Activated naive CD4-positive, alpha-beta T cell treated with anti-CD3 and anti-CD28 coated beads, Interleukin-2, amount 50 U/mL, for 72 hours (primary cell): ENCODE measurements at regions not wholly inside any gene's neighbourhood (a gene's known extent, or its start where the extent isn't known, plus 50 kb on each side); places are given as distances from the start of the nearest gene placed in this dataset.
A peak's percentile ranks its signal among the peaks of the same experiment; 100 is the strongest.
"Not testable (repeated sequence)": the region's sequence is repeated elsewhere in the genome, so short reads cannot be mapped to it uniquely, and the experiment has no call there.

Experiments used
- ATAC-seq, 2 donors: fragments of 150-1000 bp; cut with Tn5 transposase; 2 replicates each; pipeline ENCODE4 v1.10.0; 2021; ENCODE audit warnings: mild to moderate bottlenecking in 2 of 2, moderate library complexity in 2 of 2
- DNase-seq, 2 donors: peaks; one replicate each; pipeline ENCODE4 v3.0.0; 2021 to 2022; ENCODE audit warnings: low spot score in 2 of 2
- H3K27ac Mint-ChIP-seq, 2 donors: one replicate each; pipeline ENCODE4 v1.8.0; 2022; ENCODE audit warnings: mild to moderate bottlenecking in 2 of 2, mixed read lengths in 2 of 2
- H3K36me3 Mint-ChIP-seq, 2 donors: one replicate each; pipeline ENCODE4 v1.8.0; 2022; ENCODE audit warnings: mixed read lengths in 2 of 2
- H3K9me3 Mint-ChIP-seq, 2 donors: one replicate each; pipeline ENCODE4 v1.8.0; 2022; ENCODE audit warnings: mixed read lengths in 2 of 2

GRCh38 chr5:101561018-101561417 is 657.9 kb upstream of the ST8SIA4 start:
- Mint-ChIP-seq H3K9me3 (peaks cover under 1 to 15% of the 10 kb centered on the region in 2 donors), H3K27ac (no peak overlapping the region), H3K36me3 (no peaks in the 10 kb centered on the region)
- ATAC-seq = no peak
- DNase-seq = no peak

- ATAC-seq (no peak), DNase-seq (no peak)
- Mint-ChIP-seq H3K36me3 (no peaks in the 10 kb centered on the region), H3K27ac (no peak overlapping the region), H3K9me3 (peaks cover 0 to 8% of the 10 kb centered on the region in 2 donors)
These were observed 640.7 kb upstream of the ST8SIA4 start for GRCh38 chr5:101543780-101544179.

- peaks cover 12 to 14% of the 10 kb centered on the region in 2 donors for H3K9me3 Mint-ChIP-seq
- ATAC-seq = no peak
- DNase-seq = no peak
These were observed 636.2 kb upstream of the ST8SIA4 start for GRCh38 chr5:101539315-101539714.

GRCh38 chr5:101535626-101536025 is 632.5 kb upstream of the ST8SIA4 start:
- no peak overlapping the region for H3K27ac Mint-ChIP-seq
- ATAC-seq (no peak), DNase-seq (no peak)
- H3K9me3 Mint-ChIP-seq = peaks cover 10 to 16% of the 10 kb centered on the region in 2 donors
- H3K36me3 Mint-ChIP-seq = no peaks in the 10 kb centered on the region

More at GRCh38 chr5:101539315-101539714, 636.2 kb upstream of the ST8SIA4 start:
- Mint-ChIP-seq H3K27ac (no peak overlapping the region), H3K36me3 (no peaks in the 10 kb centered on the region)

DNA sequence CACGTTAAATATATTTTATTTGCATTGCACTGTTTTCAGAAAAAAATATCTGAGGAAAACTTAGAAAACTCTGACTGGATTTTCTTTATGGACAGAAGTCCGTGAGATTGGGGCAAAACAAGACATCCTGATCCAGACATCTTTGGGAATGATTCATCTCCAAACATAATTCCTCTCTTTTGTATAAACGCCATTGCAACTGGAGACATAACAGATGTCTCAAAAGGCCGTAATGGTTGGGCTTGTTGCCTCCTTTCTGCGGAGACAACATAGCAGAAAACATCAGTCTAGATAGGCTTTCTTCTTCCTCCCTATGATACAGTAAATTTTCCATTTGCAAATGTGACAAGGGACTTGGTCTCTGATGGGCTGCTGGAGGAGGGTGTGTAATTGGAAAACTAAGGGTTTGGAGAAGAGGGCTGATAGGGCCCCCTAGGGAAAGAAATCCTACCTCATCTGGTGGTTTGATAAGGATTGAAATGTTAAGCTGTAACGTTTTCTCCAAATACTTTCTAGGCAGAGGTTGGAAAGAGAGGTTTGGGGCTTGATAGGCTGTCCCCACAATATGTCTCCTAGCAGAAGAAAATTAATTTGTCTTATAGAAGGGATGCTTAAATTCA is 631.5 kb upstream of the ST8SIA4 start:
- ATAC-seq (no peak), DNase-seq (no peak)
- Mint-ChIP-seq H3K9me3 (peaks cover 10 to 16% of the 10 kb centered on the region in 2 donors), H3K27ac (no peak overlapping the region), H3K36me3 (peaks cover 0 to 3% of the 10 kb centered on the region in 2 donors)

DNA sequence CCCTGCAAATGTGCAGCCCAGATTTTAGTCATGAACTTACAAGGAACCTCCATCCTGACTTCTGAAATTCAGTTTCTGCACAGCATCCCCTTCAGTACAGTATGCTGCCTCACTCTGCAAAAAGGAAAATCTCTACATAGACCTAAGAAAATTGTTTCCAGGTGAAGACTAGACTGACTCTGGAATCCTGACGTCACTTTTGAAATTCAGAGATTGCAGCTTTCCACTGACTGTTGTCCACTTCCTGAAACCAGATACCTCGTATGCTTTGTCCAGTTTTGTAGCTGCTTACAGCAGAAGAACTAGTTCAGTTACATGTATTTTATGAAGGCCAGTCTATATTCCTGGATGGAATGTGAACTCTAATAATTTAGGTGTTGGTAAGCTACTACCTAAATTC is 629.3 kb upstream of the ST8SIA4 start:
- ATAC-seq = no peak
- no peak for DNase-seq
- Mint-ChIP-seq H3K27ac (no peak overlapping the region), H3K9me3 (peaks cover 6 to 14% of the 10 kb centered on the region in 2 donors), H3K36me3 (peaks cover 0 to 13% of the 10 kb centered on the region in 2 donors)

DNA sequence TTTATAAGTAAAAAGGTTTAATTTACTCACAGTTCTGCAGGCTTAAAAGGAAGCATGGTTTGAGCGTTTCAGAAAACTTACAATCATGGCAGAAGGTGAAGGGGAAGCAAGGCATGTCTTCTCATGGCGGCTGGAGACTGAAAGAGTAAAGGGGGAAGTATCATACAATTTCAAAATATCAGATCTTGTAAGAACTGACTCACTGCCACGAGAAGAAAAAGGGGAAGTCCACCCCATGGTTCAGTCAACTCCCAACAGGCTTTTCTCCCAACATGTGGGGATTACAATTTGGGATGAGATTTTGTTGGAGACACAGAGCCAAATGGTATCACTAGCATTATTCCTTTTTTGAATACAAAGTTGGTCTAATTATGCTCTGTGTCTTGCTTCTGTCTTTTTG is 627.9 kb upstream of the ST8SIA4 start:
- ATAC-seq (no peak), DNase-seq (no peak)
- peaks cover 11 to 15% of the 10 kb centered on the region in 2 donors for H3K9me3 Mint-ChIP-seq
- H3K27ac Mint-ChIP-seq = no peak overlapping the region
- H3K36me3 Mint-ChIP-seq = peaks cover 0 to 20% of the 10 kb centered on the region in 2 donors

DNA sequence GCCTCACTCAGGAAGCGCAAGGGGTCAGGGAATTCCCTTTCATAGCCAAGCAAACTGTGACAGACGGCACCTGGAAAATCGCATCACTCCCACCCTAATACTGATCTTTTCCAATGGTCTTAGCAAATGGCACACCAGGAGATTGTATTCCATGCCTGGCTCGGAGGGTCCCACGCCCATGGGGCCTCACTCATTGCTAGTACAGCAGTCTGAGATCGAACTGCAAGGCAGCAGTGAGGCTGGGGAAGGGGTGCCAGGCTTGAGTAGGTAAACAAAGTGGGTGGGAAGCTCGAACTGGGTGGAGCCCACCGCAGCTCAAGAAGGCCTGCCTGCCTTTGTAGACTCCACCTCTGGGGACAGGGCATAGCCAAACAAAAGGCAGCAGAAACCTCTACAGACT is 626.0 kb upstream of the ST8SIA4 start:
- H3K36me3 Mint-ChIP-seq = peaks cover 0 to 22% of the 10 kb centered on the region in 2 donors
- not testable (repeated sequence) for DNase-seq, H3K27ac Mint-ChIP-seq, ATAC-seq
- peaks cover 11 to 13% of the 10 kb centered on the region in 2 donors for H3K9me3 Mint-ChIP-seq

- peaks cover 8 to 12% of the 10 kb centered on the region in 2 donors for H3K9me3 Mint-ChIP-seq
- no peak overlapping the region for H3K27ac Mint-ChIP-seq
- ATAC-seq (no peak), DNase-seq (no peak)
- H3K36me3 Mint-ChIP-seq = no peaks in the 10 kb centered on the region
These were observed 617.3 kb upstream of the ST8SIA4 start for GRCh38 chr5:101520417-101520816.

GRCh38 chr5:101517795-101518194 is 614.7 kb upstream of the ST8SIA4 start:
- no peak overlapping the region for H3K27ac Mint-ChIP-seq
- no peak for ATAC-seq
- H3K9me3 Mint-ChIP-seq = peaks cover 8 to 12% of the 10 kb centered on the region in 2 donors
- DNase-seq = no peak
- H3K36me3 Mint-ChIP-seq = no peaks in the 10 kb centered on the region

DNA sequence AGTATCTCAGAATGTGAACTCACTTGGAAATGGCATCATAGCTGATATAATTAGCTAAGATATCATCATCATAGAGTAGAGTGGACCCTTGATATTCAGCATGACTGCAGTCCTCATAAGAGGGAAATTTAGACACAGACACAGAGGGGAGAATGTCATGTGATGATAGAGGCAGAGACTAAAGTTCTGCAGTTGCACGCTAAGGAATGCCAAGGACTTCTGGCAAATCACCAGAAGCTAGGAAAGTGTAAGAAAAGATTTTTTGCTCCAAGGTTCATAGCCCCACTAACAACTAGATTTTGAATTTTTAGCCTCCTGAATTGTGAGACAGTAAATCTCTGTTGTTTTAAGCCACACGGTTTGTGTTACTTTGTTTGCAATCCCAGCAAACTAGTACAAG is 612.6 kb upstream of the ST8SIA4 start:
- H3K27ac Mint-ChIP-seq = no peak overlapping the region
- no peak for DNase-seq
- no peaks in the 10 kb centered on the region for H3K36me3 Mint-ChIP-seq
- H3K9me3 Mint-ChIP-seq = peaks cover 8 to 12% of the 10 kb centered on the region in 2 donors
- ATAC-seq = no peak

DNA sequence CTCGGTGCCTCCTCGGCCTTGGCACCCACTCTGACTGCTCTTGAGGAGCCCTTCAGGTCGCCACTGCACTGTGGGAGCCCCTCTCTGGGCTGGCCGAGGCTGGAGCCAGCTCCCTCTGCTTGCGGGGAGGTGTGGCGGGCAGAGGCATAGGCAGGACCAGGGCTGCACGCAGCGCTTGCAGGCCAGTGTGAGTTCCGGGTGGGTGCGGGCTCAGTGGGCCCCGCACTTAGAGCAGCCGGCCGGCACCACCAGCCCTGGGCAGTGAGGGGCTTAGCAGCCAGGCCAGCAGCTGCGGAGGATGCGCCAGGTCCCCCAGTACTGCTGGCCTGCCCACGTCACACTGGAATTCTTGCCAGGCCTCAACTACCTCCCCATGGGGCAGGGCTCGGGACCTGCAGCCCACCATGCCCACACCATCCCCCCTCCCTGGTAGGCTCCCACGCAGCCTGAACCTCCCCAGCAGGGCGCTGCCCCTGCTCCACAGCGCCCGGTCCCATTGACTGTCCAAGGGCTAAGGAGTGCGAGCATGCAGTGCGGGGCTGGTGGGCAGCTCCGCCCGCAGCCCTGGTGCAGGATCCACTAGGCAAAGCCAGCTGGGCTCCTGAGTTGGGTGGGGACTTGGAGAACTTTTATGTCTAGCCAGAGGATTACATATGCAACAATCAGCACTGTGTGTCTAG is 602.9 kb upstream of the ST8SIA4 start:
- H3K36me3 Mint-ChIP-seq = peaks cover 0 to 5% of the 10 kb centered on the region in 2 donors
- DNase-seq (no peak), ATAC-seq (no peak)
- no peak overlapping the region for H3K27ac Mint-ChIP-seq
- H3K9me3 Mint-ChIP-seq = peaks cover 13 to 23% of the 10 kb centered on the region in 2 donors

DNA sequence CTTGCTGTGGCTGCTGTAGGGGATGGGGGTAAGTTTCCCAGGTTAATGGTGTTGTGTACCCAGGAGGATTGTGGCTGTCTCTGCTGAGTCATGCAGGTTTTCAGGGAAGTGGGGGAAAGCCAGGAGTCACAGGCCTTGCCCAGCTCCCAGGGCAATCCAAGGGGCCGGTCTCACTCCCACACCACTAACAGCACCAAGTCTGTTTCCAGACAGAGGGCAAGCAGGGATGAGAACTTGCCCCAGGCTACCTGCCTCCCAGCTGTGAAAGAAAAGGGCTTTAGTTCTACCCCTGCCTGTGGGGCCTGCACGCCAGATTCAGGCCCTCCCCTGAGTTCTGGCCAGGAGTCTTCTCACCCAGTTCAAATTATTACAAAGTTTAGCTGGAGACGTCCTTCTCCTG is 579.8 kb upstream of the ST8SIA4 start:
- DNase-seq = no peak
- ATAC-seq = no peak
- Mint-ChIP-seq H3K36me3 (no peaks in the 10 kb centered on the region), H3K9me3 (peaks cover 0 to 5% of the 10 kb centered on the region in 2 donors), H3K27ac (peak overlapping the region in 1 of 2 donors; percentile 47)

GRCh38 chr5:101473483-101473882 is 570.4 kb upstream of the ST8SIA4 start:
- Mint-ChIP-seq H3K27ac (no peak overlapping the region), H3K9me3 (no peaks in the 10 kb centered on the region), H3K36me3 (no peaks in the 10 kb centered on the region)
- ATAC-seq = no peak
- no peak for DNase-seq

GRCh38 chr5:101461455-101461854 is 558.4 kb upstream of the ST8SIA4 start:
- no peaks in the 10 kb centered on the region for H3K36me3 Mint-ChIP-seq
- H3K9me3 Mint-ChIP-seq = no peaks in the 10 kb centered on the region
- DNase-seq = no peak
- no peak overlapping the region for H3K27ac Mint-ChIP-seq
- ATAC-seq = no peak

DNA sequence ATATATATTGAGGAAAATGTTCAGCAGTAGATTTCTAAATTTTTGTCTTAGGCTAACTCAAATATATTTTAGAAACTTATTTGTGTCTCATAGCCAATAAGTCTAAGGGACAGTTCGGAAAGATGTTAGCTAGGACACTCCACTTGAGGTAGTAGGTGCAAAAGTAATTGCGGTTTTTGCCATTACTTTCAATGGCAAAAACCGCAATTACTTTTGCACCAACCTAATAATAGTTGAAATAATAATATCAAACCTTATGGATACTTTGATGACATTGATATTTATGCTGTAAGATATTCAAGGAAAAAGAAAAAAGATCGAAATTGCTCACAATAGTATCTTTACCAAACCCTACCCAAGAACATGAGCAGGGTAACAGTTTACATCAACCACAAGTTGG is 555.5 kb upstream of the ST8SIA4 start:
- H3K36me3 Mint-ChIP-seq = no peaks in the 10 kb centered on the region
- H3K9me3 Mint-ChIP-seq = no peaks in the 10 kb centered on the region
- no peak for ATAC-seq
- DNase-seq = no peak
- H3K27ac Mint-ChIP-seq = no peak overlapping the region

DNA sequence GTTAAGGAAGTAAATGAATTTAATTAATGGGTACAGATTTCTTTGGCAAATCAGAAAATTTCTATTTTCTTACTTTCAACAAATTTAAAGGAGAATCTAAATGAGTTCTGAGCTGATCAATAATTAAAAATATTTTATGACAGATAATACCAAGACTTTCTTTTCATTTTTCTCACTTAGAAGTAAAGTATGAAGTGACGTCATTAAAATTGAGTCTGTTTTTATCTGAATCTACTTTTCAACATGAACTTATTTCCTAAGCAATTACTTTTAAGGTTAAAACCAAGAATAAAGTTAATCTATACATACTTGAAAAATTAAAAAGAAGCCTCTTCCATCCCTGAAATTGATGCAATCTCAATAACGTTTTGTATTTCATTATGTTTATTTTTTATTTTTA is 552.8 kb upstream of the ST8SIA4 start:
- H3K27ac Mint-ChIP-seq = no peak overlapping the region
- no peaks in the 10 kb centered on the region for H3K36me3 Mint-ChIP-seq
- no peaks in the 10 kb centered on the region for H3K9me3 Mint-ChIP-seq
- DNase-seq (no peak), ATAC-seq (no peak)

- H3K36me3 Mint-ChIP-seq = no peaks in the 10 kb centered on the region
- DNase-seq = no peak
- no peak overlapping the region for H3K27ac Mint-ChIP-seq
- no peaks in the 10 kb centered on the region for H3K9me3 Mint-ChIP-seq
- no peak for ATAC-seq
These were observed 552.0 kb upstream of the ST8SIA4 start for GRCh38 chr5:101455048-101455447.
